ENCODE measurements at regions not wholly inside any gene's neighbourhood (a gene's known extent, or its start where the extent isn't known, plus 50 kb on each side); places are given as distances from the start of the nearest gene placed in this dataset.

DNA sequence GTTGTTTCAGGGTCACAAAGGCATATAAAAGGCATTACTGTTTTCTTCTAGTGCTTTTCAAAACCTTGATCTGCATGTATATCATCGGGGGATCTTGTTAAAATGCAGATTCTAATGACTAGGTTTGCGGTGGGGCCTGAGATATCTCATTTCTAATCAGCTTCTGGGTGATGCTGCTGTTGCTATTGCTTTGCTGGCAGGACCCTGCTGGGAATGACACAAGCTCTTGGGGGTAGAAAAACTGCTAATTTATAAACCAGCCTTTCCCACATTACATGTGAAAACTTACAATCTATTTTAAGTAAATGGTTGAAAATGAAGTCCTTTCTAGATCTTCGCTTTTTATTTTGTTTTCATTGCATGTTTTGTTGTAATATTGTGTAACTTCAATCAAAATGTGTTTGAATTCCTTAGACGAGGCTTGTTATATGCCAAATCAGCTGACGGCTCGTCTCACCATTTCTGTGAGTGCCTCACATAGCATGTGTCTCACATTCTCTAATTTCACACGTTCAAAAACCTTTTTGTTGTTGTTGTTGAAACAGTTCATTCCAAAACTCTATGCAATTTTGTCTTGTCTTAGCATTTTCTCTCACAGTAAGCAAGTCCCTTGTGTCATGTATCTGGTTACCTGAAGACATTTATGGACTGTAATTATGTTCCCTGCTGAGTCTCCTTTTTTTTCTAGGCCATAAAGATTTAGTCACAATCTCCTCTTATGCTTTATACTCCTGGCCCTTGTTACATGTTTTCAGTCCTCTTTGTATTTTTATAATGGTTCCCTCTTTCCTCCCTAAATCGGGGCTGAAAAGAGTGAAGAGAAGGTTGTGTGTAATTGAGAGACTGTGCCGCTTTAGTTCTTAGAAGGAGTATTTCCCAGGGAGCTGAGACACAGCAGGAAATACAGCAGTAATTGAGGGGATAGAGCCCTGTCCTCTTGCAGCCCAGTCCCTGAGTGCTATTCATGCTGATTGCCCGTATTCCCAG lies 521.0 kb upstream of the SEMA6A start:
- TF ChIP-seq, protein P1, sequence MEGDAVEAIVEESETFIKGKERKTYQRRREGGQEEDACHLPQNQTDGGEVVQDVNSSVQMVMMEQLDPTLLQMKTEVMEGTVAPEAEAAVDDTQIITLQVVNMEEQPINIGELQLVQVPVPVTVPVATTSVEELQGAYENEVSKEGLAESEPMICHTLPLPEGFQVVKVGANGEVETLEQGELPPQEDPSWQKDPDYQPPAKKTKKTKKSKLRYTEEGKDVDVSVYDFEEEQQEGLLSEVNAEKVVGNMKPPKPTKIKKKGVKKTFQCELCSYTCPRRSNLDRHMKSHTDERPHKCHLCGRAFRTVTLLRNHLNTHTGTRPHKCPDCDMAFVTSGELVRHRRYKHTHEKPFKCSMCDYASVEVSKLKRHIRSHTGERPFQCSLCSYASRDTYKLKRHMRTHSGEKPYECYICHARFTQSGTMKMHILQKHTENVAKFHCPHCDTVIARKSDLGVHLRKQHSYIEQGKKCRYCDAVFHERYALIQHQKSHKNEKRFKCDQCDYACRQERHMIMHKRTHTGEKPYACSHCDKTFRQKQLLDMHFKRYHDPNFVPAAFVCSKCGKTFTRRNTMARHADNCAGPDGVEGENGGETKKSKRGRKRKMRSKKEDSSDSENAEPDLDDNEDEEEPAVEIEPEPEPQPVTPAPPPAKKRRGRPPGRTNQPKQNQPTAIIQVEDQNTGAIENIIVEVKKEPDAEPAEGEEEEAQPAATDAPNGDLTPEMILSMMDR (IDR thresholded peaks at IDR 0.05; ENCODE audit: extremely low read depth in 1 of 2, insufficient read depth in 1 of 2, low read depth in 1 of 2, low read length in 2 of 2) = no peak
- TF ChIP-seq POLR2A (IDR thresholded peaks at IDR 0.05; ENCODE audit: low read depth, low read length) = no peak
- TF ChIP-seq POLR2AphosphoS5 (IDR thresholded peaks at IDR 0.05; ENCODE audit: insufficient read depth, low read depth, low read length) = no peak
